PFSK-1 (cell line): ENCODE measurements at regions not wholly inside any gene's neighbourhood (a gene's known extent, or its start where the extent isn't known, plus 50 kb on each side); places are given as distances from the start of the nearest gene placed in this dataset.

Source experiments
- POLR2AphosphoS5 ChIP-seq: IDR thresholded peaks from 2 replicates; pipeline ENCODE4 v1.6.1; 2012; ENCODE audit warnings: low read depth, mild to moderate bottlenecking, control low read depth, low read length, moderate library complexity
- TAF1 ChIP-seq: IDR thresholded peaks from 2 replicates; pipeline ENCODE4 v1.6.1; 2012; ENCODE audit warnings: low read length, control low read depth, borderline replicate concordance; ENCODE audit not compliant: insufficient read depth
- TF ChIP-seq, protein P1 (sequence below), 2 experiments: IDR thresholded peaks; 2 replicates each; pipeline versions ENCODE4 v1.6.1 to v1.8.0; 2011 to 2012; ENCODE audit warnings: low read depth in 2 of 2, low read length in 2 of 2, control low read depth in 1 of 2, inconsistent platforms in 1 of 2, mild to moderate bottlenecking in 1 of 2, moderate library complexity in 1 of 2; ENCODE audit not compliant: insufficient read depth in 1 of 2

DNA sequence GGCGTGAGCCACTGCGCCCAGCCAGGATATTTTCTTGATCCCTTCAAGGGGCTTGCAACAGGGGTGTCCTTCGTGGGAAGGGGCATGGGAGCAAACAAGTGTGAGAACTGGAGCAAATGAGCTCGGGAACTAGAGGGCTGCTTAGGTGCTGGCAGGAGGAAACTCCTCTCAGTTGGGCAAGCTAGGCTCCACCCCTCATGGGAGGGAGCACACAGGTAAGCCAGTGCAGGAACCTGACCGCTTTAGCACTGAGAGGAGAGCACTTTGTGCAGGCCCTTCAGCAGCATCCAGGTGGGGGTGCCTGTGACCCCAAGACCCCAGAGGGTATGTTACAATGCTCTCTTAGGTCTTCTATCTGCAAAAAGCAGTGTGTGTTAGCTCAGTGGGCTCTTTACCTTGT, 755.4 kb upstream of the MDGA2 start:
- TF ChIP-seq TAF1 (no peak), POLR2AphosphoS5 (no peak)
- TF ChIP-seq, protein P1, sequence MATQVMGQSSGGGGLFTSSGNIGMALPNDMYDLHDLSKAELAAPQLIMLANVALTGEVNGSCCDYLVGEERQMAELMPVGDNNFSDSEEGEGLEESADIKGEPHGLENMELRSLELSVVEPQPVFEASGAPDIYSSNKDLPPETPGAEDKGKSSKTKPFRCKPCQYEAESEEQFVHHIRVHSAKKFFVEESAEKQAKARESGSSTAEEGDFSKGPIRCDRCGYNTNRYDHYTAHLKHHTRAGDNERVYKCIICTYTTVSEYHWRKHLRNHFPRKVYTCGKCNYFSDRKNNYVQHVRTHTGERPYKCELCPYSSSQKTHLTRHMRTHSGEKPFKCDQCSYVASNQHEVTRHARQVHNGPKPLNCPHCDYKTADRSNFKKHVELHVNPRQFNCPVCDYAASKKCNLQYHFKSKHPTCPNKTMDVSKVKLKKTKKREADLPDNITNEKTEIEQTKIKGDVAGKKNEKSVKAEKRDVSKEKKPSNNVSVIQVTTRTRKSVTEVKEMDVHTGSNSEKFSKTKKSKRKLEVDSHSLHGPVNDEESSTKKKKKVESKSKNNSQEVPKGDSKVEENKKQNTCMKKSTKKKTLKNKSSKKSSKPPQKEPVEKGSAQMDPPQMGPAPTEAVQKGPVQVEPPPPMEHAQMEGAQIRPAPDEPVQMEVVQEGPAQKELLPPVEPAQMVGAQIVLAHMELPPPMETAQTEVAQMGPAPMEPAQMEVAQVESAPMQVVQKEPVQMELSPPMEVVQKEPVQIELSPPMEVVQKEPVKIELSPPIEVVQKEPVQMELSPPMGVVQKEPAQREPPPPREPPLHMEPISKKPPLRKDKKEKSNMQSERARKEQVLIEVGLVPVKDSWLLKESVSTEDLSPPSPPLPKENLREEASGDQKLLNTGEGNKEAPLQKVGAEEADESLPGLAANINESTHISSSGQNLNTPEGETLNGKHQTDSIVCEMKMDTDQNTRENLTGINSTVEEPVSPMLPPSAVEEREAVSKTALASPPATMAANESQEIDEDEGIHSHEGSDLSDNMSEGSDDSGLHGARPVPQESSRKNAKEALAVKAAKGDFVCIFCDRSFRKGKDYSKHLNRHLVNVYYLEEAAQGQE (IDR thresholded peaks at IDR 0.05; ENCODE audit: insufficient read depth in 1 of 2, low read depth in 2 of 2, low read length in 2 of 2) = no peak
